HUES6 (cell line): ENCODE measurements at regions not wholly inside any gene's neighbourhood (a gene's known extent, or its start where the extent isn't known, plus 50 kb on each side); places are given as distances from the start of the nearest gene placed in this dataset.

Experiments used
- H3K27ac ChIP-seq: 2 replicates; pipeline ENCODE4 v1.7.0; 2013; ENCODE audit warnings: low read depth, mild to moderate bottlenecking, low read length, inconsistent platforms
- H3K27me3 ChIP-seq: 2 replicates; pipeline ENCODE4 v1.6.1; 2013; ENCODE audit warnings: low read length; ENCODE audit not compliant: control insufficient read depth, insufficient read depth
- H3K36me3 ChIP-seq: 2 replicates; pipeline ENCODE4 v1.6.1; 2013; ENCODE audit warnings: low read length; ENCODE audit not compliant: control insufficient read depth, insufficient read depth
- H3K4me1 ChIP-seq: 2 replicates; pipeline ENCODE4 v1.6.1; 2013; ENCODE audit warnings: low read length; ENCODE audit not compliant: control insufficient read depth, insufficient read depth
- H3K4me3 ChIP-seq: 2 replicates; pipeline ENCODE4 v1.5.1; 2013; ENCODE audit warnings: low read depth, low read length
- H3K9ac ChIP-seq: one replicate; pipeline ENCODE4 v1.6.1; 2013; ENCODE audit warnings: mild to moderate bottlenecking, low read length
- H3K9me3 ChIP-seq: 2 replicates; pipeline ENCODE4 v1.6.1; 2013; ENCODE audit warnings: low read depth, low read length; ENCODE audit not compliant: control insufficient read depth, insufficient read depth

DNA sequence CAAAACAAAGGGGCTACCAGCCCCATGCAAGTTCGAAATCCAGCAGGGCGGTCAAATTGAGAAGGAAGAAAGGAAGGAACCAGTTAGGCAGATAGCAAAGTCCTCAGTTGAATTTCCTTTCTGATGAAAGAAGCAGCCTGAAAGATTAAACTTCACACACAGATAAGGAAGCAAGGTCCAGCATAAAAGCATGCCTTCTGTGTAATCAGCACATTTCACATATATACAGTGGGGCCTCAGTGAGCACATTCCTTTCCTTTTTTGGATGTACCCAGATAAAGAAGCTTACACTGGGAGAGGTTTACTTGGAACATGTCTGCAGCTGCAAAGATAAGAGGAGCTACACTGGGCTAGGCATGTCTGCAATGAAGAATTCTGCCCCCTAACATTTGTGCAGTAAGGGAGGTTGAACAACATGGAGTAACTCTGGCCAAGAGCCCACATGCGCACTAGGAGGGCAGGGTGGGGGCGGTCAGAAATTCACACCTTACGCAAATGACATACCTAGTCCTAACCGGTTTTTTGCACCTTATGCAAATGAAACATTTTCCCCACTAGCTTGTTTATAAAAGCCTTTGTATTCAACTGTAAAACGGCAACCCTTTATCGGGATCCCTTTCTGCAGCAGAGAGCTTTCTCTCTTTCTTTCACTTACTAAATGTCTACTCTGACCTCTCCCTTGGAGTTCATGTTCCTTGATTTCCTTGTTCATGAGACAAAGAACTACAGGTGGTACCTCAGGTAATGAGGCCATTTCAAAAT, 149.7 kb upstream of the FBXL17 start:
- Histone ChIP-seq H3K27ac (no peak overlapping the region), H3K9me3 (peaks cover 40% of the 10 kb centered on the region), H3K9ac (no peak overlapping the region)

DNA sequence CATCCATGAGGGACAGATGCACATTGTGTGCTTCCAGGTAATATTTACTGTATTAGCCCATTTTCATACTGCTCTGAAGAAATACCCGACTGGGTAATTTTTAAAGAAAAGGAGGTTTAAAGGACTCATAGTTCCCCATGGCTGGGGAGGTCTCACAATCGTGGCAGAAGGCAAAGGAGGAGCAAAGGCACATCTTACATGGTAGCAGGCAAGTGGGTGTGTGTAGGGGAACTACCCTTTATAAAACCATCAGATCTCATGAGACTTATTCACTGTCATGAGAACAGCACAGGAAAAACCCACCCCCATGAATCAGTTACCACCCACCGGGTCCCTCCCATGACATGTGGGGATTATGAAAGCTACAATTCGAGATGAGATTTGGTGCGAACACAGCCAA, 148.8 kb upstream of the FBXL17 start:
- no peak overlapping the region for H3K9ac ChIP-seq

More for the DNA sequence above, 149.7 kb upstream of the FBXL17 start:
- Histone ChIP-seq H3K27me3 (no peaks in the 10 kb centered on the region), H3K4me1 (no peaks in the 10 kb centered on the region), H3K36me3 (no peaks in the 10 kb centered on the region), H3K4me3 (no peak overlapping the region)

DNA sequence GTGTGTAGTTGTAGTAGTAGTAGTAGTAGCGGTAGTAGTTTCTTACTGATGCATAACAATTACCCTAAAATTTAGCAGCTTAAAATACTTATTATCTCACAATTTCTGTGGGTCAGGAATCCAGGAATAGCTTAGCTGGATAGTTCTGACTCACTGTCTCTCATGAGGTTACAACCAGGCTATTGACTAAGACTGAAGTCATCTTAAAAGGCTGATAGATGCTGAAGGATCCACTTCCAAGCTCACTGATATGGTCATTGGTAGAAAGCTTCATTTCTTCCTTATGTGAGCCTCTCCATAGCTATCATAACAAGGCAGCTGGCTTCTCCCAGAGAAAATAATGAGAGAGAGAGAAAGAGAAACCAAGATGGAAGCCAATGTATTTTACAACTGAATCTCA, 147.5 kb upstream of the FBXL17 start:
- no peak overlapping the region for H3K4me3 ChIP-seq
- H3K36me3 ChIP-seq, result no peaks in the 10 kb centered on the region
- H3K9ac ChIP-seq, result no peak overlapping the region
- H3K27me3 ChIP-seq, result no peaks in the 10 kb centered on the region
- H3K27ac ChIP-seq, result no peak overlapping the region
- H3K9me3 ChIP-seq, result peaks cover 54% of the 10 kb centered on the region
- H3K4me1 ChIP-seq, result no peaks in the 10 kb centered on the region

More for the DNA sequence above, 148.8 kb upstream of the FBXL17 start:
- peaks cover 49% of the 10 kb centered on the region for H3K9me3 ChIP-seq
- H3K36me3 ChIP-seq, result no peaks in the 10 kb centered on the region
- no peak overlapping the region for H3K4me3 ChIP-seq
- no peaks in the 10 kb centered on the region for H3K27me3 ChIP-seq
- H3K27ac ChIP-seq, result no peak overlapping the region
- H3K4me1 ChIP-seq, result no peaks in the 10 kb centered on the region

DNA sequence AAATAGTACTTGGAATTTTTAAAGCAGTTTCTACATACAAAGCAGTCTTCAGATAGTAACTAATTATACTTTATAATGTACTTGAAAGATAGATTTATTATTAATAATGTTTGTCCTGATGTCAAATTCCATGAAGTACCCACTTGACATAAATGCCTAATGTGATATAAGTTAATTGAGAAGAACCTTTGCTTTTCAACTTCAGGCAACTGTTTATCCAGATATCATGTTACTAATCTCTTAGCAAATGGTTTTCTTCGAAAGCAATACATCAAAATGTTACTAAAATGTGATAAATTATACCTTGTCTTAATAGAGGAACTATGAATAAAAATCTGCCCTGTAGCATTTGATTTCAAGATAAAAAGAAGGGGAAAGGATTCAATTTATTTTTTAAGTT, 146.8 kb upstream of the FBXL17 start:
- H3K27me3 ChIP-seq, result no peaks in the 10 kb centered on the region
- H3K27ac ChIP-seq, result no peak overlapping the region
- no peaks in the 10 kb centered on the region for H3K4me1 ChIP-seq
- H3K9me3 ChIP-seq, result peaks cover 54% of the 10 kb centered on the region
- no peak overlapping the region for H3K4me3 ChIP-seq
- no peaks in the 10 kb centered on the region for H3K36me3 ChIP-seq
- H3K9ac ChIP-seq, result no peak overlapping the region

DNA sequence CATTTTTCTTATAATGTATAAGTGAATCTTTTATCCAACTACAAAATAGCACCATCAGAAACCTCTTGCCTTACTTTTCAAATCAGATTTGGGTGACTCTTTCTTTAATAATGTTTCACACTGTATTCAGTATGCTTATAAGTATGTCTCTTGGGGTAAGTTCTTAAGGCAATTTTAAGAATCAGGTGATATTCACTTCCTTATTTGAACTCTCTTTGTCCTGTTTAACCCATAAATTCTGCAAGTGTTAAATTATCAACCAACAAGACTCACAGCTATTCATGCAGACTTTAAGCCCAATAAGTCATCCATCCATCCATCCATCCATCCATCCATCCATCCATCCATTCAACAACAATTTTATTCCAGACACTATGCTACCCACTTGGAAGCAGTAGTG, 142.7 kb upstream of the FBXL17 start:
- Histone ChIP-seq H3K4me1 (peaks cover 10% of the 10 kb centered on the region), H3K4me3 (no peak overlapping the region), H3K9me3 (peaks cover 27% of the 10 kb centered on the region), H3K9ac (no peak overlapping the region), H3K27me3 (no peaks in the 10 kb centered on the region), H3K36me3 (no peaks in the 10 kb centered on the region), H3K27ac (no peak overlapping the region)

DNA sequence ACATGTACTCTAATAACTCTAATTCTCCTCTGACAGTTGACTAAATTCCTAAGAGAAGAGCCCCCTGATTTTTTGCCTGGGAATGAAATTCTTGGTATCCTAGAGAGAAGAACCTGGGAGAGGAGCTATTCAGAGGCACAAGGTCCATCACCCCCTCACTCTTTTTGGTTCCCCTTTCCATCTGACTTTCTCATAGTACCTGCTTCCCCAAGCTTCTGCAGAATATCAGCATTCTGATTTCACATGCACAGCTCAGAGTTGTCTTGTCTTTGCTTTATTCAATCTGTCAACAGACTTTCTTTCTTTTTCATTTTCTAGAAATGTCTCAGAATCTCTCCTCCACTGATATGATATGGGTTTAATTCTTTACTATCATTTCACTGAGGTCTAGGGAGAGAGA, 141.5 kb upstream of the FBXL17 start:
- no peak overlapping the region for H3K9ac ChIP-seq
- no peak overlapping the region for H3K27ac ChIP-seq
- H3K4me3 ChIP-seq, result no peak overlapping the region
- H3K9me3 ChIP-seq, result peaks cover 25% of the 10 kb centered on the region
- no peaks in the 10 kb centered on the region for H3K27me3 ChIP-seq
- H3K36me3 ChIP-seq, result no peaks in the 10 kb centered on the region
- H3K4me1 ChIP-seq, result peaks cover 10% of the 10 kb centered on the region

DNA sequence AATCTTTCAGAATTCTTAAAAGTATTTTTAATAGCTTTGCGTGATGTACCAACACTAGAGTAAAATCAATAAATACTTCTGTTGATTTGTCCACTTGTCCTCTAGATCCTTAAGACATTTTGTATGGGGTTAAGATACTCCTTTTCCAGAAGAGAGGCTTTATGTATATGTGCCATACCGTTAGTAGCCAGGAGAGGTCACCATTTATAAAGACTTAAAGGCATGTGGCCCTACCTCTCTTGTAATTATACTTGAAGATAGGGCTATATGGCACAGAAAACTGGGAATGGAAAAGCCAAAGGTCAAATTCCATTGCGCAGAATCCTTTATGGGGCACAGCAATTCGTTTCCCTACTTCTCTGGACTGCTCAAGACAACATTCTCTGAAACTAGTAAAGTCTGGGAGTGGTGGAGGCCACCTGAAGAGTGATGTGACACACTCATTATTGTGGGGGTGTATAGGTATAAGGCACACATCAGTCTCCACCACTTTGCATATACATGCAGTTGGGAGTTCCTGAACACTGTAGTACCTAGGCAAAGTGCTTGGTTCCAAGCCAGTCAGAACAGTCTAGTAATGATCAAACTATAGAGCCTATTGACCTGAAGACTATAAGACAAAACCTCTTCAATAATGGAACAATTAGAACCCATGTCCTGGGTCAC, 140.1 kb upstream of the FBXL17 start:
- Histone ChIP-seq H3K36me3 (no peaks in the 10 kb centered on the region), H3K4me1 (peaks cover 17% of the 10 kb centered on the region), H3K27ac (no peak overlapping the region; the same call in 1 of the 2 replicates), H3K9ac (no peak overlapping the region), H3K27me3 (no peaks in the 10 kb centered on the region), H3K4me3 (no peak overlapping the region), H3K9me3 (peaks cover 18% of the 10 kb centered on the region)

DNA sequence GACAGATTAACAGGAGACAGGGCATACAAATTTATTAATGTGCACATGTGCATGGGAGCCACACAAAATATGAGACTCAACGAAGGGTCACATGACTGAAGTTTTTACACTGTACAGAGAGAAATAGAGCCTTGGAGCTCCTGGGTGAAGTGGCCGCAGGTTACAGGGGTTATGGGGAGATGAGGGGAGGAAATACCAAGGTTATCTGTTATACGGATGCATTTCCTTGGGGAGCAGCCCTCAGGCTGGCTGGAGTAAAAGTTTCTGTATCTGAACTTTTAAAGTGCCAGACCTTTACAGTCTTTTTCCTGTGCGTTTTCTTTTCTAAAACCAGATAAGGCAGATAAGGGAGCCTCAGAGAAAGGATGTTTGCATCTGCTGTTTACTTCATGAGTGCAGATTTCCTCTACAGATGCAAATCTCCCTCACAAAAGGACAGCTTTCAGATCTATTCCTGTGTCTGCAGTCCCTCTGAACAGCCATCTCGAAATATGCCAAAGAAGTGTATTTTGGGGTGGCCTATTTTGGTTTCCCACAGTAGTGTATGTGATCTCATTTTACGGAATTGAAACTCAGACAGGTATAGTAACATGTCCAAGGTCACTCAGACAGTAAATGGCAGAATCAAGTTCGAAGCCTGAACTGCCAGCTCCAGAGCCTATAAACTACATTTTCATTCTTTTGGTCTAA, 139.3 kb upstream of the FBXL17 start:
- Histone ChIP-seq H3K27me3 (no peaks in the 10 kb centered on the region), H3K9me3 (peaks cover 10% of the 10 kb centered on the region), H3K36me3 (no peaks in the 10 kb centered on the region), H3K4me1 (peaks cover 17% of the 10 kb centered on the region), H3K9ac (peak overlapping the region; percentile 39), H3K27ac (peak overlapping the region; percentile 31; the same call in 1 of the 2 replicates), H3K4me3 (no peak overlapping the region)

DNA sequence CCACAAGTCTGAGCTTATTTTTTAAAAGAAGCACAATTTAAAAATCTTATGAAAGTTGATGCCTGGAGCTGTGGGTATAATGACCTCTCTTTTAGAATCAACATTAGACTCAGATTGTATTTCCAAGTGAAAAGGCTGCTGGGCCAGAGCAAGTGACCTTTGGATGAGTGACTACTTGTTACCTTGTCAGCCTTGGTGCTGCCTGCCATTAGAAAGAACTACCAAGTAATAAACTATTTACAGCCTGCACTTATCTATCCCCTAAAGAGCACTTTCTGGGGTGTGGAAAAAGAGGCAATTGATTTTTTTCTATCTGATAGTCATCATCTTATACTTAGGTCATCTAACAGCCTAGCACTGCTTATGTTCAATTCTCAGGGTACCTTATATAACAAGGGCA, 134.9 kb upstream of the FBXL17 start:
- Histone ChIP-seq H3K4me1 (peaks cover 17% of the 10 kb centered on the region), H3K9me3 (no peaks in the 10 kb centered on the region), H3K27me3 (no peaks in the 10 kb centered on the region), H3K9ac (no peak overlapping the region), H3K36me3 (no peaks in the 10 kb centered on the region), H3K4me3 (no peak overlapping the region), H3K27ac (no peak overlapping the region)

DNA sequence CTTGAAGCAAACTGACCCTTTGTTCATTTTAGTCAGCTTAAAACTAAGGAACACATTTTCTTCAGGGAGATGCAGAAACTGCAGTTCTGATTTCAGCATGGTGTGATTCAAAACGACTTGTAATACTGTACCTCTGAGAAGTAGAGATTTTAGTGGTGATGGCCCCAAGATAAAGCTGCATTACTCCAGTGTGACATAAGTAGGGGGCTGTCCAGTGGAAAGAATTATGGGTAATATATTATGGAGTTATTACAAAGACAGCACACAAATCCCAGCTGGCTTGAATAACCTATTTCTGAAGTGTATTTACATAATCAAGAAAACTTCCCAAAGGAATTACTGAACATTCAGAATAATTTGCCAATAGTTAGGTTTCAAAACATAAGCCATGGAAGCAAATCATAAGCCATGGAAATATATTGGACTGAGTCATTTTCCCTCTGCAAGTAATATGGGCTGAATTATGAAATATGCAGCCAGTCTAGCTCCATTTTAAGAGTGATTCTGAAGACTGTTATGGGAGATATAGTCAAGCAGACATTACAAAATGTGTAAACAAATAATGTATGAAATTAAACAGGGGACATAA, 133.7 kb upstream of the FBXL17 start:
- H3K4me3 ChIP-seq, result no peak overlapping the region
- no peak overlapping the region for H3K27ac ChIP-seq
- peaks cover 7% of the 10 kb centered on the region; the same call in 1 of the 2 replicates for H3K4me1 ChIP-seq
- H3K36me3 ChIP-seq, result no peaks in the 10 kb centered on the region
- H3K9ac ChIP-seq, result no peak overlapping the region
- no peaks in the 10 kb centered on the region for H3K9me3 ChIP-seq
- H3K27me3 ChIP-seq, result no peaks in the 10 kb centered on the region

DNA sequence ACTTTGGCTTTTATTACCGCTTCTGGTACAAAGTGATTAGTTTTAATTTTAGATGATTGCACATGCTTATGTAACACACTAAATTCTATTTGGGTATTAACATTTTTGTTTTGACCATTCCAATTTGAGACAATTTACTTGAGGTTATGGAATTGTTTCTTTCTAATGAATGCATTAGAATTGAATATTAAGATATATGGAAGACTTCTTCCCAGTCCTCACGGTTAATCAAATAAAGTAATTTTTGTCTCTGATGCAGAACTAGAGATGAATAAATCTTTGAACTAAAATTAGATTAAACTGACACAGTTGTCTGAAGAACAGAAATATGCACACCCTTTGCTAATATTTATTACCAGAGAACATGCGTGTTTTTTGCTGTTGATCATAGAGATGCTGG, 127.1 kb upstream of the FBXL17 start:
- Histone ChIP-seq H3K4me3 (no peak overlapping the region), H3K4me1 (no peaks in the 10 kb centered on the region), H3K36me3 (no peaks in the 10 kb centered on the region), H3K27ac (no peak overlapping the region), H3K9ac (no peak overlapping the region), H3K9me3 (no peaks in the 10 kb centered on the region), H3K27me3 (no peaks in the 10 kb centered on the region)
